ENCODE measurements at regions not wholly inside any gene's neighbourhood (a gene's known extent, or its start where the extent isn't known, plus 50 kb on each side); places are given as distances from the start of the nearest gene placed in this dataset.

DNA sequence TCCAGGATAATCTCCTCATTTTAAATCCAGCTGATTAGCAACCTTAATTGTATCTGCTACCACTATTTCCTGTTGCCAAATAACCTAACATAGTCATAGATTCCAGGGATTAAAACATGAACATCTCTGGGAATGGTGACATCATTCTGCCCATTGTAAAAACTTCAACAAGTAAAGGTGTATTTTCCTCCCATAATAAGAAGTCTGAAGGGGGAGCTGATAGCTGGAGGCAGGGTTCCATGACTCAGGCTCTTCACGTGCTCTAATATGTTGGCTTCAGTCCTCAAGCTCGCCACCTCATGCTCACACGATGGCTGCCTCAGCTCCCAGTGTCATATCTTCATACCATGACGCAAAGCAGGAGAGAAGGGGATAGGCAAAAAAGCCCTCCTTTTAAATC is 172.0 kb upstream of the VASH1 start:
- TF ChIP-seq, protein P1, sequence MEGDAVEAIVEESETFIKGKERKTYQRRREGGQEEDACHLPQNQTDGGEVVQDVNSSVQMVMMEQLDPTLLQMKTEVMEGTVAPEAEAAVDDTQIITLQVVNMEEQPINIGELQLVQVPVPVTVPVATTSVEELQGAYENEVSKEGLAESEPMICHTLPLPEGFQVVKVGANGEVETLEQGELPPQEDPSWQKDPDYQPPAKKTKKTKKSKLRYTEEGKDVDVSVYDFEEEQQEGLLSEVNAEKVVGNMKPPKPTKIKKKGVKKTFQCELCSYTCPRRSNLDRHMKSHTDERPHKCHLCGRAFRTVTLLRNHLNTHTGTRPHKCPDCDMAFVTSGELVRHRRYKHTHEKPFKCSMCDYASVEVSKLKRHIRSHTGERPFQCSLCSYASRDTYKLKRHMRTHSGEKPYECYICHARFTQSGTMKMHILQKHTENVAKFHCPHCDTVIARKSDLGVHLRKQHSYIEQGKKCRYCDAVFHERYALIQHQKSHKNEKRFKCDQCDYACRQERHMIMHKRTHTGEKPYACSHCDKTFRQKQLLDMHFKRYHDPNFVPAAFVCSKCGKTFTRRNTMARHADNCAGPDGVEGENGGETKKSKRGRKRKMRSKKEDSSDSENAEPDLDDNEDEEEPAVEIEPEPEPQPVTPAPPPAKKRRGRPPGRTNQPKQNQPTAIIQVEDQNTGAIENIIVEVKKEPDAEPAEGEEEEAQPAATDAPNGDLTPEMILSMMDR (IDR thresholded peaks at IDR 0.05) = no peak
- TF ChIP-seq EP300 (IDR thresholded peaks at IDR 0.05) (no peak), POLR2A (IDR thresholded peaks at IDR 0.05) (no peak)

Data from tibial nerve (tissue), 4 donors.